RWPE2 (cell line): ENCODE measurements at regions not wholly inside any gene's neighbourhood (a gene's known extent, or its start where the extent isn't known, plus 50 kb on each side); places are given as distances from the start of the nearest gene placed in this dataset.
"Not testable (repeated sequence)": the region's sequence is repeated elsewhere in the genome, so short reads cannot be mapped to it uniquely, and the experiment has no call there.

Experiments used
- ATAC-seq: fragments of 200-7000 bp; cut with Tn5 transposase; 3 replicates; pipeline ENCODE4 v1.9.1; 2021; ENCODE audit warnings: low read depth
- DNase-seq: peaks from one replicate; pipeline ENCODE4 v3.0.0-alpha.2; 2020; ENCODE audit warnings: low spot score
- H3K27ac ChIP-seq: fragments of 450-650 bp; 2 replicates; pipeline ENCODE4 v1.5.1; 2017; ENCODE audit warnings: mild to moderate bottlenecking; ENCODE audit not compliant: poor library complexity, severe bottlenecking
- H3K27me3 ChIP-seq: fragments of 250-450 bp; sonication (Bioruptor Pico); 2 replicates; pipeline ENCODE4 v1.5.1; 2021; ENCODE audit warnings: mild to moderate bottlenecking, moderate library complexity; ENCODE audit not compliant: insufficient read depth, poor library complexity, severe bottlenecking
- H3K36me3 ChIP-seq: fragments of 250-450 bp; sonication (Bioruptor Pico); 2 replicates; pipeline ENCODE4 v1.5.1; 2020; ENCODE audit warnings: low read depth, mild to moderate bottlenecking, moderate library complexity
- H3K4me1 ChIP-seq: fragments of 250-450 bp; sonication (Bioruptor Pico); 2 replicates; pipeline ENCODE4 v1.5.1; 2021; ENCODE audit warnings: mild to moderate bottlenecking, moderate library complexity; ENCODE audit not compliant: insufficient read depth, poor library complexity, severe bottlenecking
- H3K4me3 ChIP-seq: fragments of 250-450 bp; sonication (Bioruptor Pico); 2 replicates; pipeline ENCODE4 v1.5.1; 2021; ENCODE audit warnings: mild to moderate bottlenecking, moderate library complexity; ENCODE audit not compliant: severe bottlenecking
- H3K9me3 ChIP-seq: fragments of 250-450 bp; sonication (Bioruptor Pico); 2 replicates; pipeline ENCODE4 v1.5.1; 2021; ENCODE audit warnings: mild to moderate bottlenecking, moderate library complexity; ENCODE audit not compliant: severe bottlenecking
- CTCF ChIP-seq: fragments of 450-650 bp; IDR thresholded peaks from one replicate; pipeline ENCODE4 v1.5.1; 2017; ENCODE audit warnings: mild to moderate bottlenecking, moderate library complexity; ENCODE audit not compliant: poor library complexity, severe bottlenecking

- no peak for ATAC-seq
Observed at GRCh38 chr4:54837576-54838140, 179.9 kb downstream of the KIT start.

DNA sequence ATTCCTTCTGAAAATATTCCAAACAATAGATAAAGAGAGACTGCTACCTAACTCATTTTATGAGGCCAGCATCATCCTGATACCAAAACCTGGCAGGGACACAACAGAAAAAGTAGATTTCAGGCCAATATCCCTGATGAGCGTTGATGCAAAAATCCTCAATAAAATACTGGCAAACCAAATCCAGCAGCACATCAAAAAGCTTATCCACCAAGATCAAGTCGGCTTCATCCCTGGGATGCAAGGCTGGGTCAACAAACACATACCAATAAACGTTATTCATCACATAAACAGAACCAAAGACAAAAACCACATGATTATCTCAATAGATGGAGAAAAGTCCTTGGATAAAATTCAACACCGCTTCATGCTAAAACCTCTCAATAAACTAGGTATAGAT lies 170.6 kb downstream of the KIT start:
- DNase-seq, ATAC-seq, H3K27me3 ChIP-seq, H3K4me1 ChIP-seq, H3K4me3 ChIP-seq, H3K27ac ChIP-seq, H3K9me3 ChIP-seq, H3K36me3 ChIP-seq: not testable (repeated sequence)

More at GRCh38 chr4:54837576-54838140, 179.9 kb downstream of the KIT start:
- no peak overlapping the region for H3K27ac ChIP-seq
- no peak for TF ChIP-seq CTCF
- no peak overlapping the region for H3K4me3 ChIP-seq
- no peak for DNase-seq
- no peaks in the 10 kb centered on the region for H3K9me3 ChIP-seq
- no peaks in the 10 kb centered on the region for H3K27me3 ChIP-seq
- H3K36me3 ChIP-seq = no peaks in the 10 kb centered on the region
- H3K4me1 ChIP-seq = no peaks in the 10 kb centered on the region

- Histone ChIP-seq H3K36me3 (no peaks in the 10 kb centered on the region), H3K9me3 (no peaks in the 10 kb centered on the region), H3K4me1 (no peaks in the 10 kb centered on the region), H3K4me3 (no peak overlapping the region), H3K27ac (no peak overlapping the region), H3K27me3 (no peaks in the 10 kb centered on the region)
- ATAC-seq (no peak), DNase-seq (no peak)
- no peak for TF ChIP-seq CTCF
Observed at GRCh38 chr4:54823616-54824015, 165.9 kb downstream of the KIT start.

DNA sequence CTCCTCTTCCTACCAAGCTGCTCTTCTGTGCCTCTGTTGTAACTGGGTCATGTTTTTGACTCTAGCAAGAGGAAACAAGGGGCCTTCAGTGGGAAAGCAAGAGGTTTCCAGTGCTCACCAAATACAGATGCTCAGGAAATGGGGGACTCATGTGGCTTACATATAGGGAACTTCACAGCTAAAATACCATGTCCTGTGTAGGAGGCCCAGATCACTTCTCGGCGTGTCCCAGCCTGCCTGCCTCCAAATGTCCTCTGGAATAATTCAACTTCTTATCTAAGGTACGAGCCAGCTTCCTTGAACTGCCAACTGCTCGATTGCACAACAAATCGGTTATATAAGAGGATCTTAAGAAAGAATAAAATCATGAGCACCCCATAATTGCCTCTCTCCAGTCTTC lies 161.3 kb downstream of the KIT start:
- DNase-seq (no peak), ATAC-seq (no peak)
- no peaks in the 10 kb centered on the region for H3K4me1 ChIP-seq
- TF ChIP-seq CTCF = no peak
- H3K27me3 ChIP-seq = no peaks in the 10 kb centered on the region
- H3K4me3 ChIP-seq = no peak overlapping the region
- no peak overlapping the region for H3K27ac ChIP-seq
- no peaks in the 10 kb centered on the region for H3K36me3 ChIP-seq
- H3K9me3 ChIP-seq = no peaks in the 10 kb centered on the region

DNA sequence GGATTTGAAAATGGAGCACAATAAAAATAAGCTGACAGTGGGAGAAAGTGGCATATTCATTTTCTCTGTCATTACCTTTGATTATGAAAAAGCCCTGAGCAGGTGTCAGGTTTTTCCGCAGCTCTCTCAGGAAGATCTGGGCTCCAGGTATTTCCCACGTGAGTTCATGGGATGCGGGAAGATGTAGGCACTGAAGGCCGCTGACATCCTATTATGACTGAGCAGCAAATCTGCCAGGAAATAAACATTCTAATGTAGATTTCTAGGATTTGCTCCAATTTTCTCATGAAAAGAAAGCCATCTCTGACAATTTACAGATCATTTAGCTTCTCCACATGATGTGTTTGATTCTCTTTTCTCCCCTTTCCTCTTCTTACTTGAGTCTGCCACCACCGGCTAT lies 160.7 kb downstream of the KIT start:
- H3K27ac ChIP-seq = no peak overlapping the region
- no peaks in the 10 kb centered on the region for H3K27me3 ChIP-seq
- no peak for TF ChIP-seq CTCF
- no peaks in the 10 kb centered on the region for H3K4me1 ChIP-seq
- no peaks in the 10 kb centered on the region for H3K36me3 ChIP-seq
- H3K9me3 ChIP-seq = no peaks in the 10 kb centered on the region
- H3K4me3 ChIP-seq = no peak overlapping the region
- no peak for ATAC-seq
- no peak for DNase-seq
